Activated CD4-positive, alpha-beta T cell treated with anti-CD3 and anti-CD28 coated beads, Interleukin-2, amount 50 U/mL, for 4 hours (primary cell): ENCODE measurements at regions not wholly inside any gene's neighbourhood (a gene's known extent, or its start where the extent isn't known, plus 50 kb on each side); places are given as distances from the start of the nearest gene placed in this dataset.

Experiments
- DNase-seq, 2 experiments: peaks; one replicate each; pipeline ENCODE4 v3.0.0-alpha.2; 2020

DNA sequence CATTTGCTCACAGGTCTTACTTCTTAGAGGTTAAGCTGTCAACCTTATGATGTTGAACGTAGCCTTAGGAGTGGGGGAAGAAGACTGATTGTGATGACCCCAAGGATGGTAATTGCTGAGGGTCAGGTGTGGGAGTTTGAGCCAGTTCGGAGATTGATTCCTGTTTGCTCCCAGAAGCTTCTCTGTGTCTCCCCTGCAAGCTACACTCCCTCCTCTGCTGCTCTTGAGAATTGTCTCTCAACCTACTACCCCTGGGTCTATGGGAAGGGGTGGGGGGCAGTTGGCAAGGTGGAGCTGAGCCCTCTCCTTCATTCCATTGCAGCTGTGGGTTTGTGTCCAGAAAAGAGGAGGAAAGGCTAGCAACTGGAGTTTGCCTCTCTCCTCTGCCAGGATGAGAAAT, 113.8 kb downstream of the PLEKHG1 start:
- no peak for DNase-seq

DNA sequence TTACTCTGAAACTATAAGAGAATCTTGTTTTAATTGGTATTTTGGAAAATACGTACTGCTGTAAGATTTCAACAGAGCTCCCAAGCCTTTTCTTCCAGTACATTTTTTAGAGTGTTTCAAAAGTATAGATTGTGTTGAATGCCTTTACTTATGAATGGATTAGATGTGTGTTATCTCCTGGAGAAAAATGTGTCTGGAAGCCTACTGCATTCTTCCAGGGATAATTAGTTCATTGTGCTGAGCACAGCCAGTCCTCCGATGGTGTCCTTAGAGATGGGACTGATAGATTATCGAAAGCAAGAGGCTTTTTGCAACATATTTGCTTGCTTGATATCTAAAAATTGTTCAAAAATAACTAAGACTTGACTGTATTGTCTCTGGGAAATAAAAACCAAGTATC, 114.2 kb downstream of the PLEKHG1 start:
- no peak for DNase-seq

DNA sequence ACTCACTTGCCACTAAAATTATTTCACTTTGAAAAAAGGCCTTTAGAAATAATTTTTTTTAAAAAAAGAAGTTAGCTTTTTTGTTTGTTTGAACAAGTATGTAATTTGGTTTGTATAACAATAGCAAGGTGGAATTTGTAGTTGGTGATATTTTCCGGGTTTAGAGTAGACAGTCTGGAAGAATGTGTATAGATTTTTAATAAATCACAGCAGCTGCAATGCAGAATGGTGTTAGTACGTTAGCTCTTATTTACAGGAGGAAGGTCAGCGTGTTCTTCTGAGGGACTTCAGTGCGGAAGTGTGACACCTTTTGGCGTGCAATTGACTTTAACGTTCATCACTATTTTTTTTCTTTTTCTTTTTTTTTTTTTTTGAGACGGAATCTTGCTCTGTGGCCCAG, 115.4 kb downstream of the PLEKHG1 start:
- no peak for DNase-seq

DNA sequence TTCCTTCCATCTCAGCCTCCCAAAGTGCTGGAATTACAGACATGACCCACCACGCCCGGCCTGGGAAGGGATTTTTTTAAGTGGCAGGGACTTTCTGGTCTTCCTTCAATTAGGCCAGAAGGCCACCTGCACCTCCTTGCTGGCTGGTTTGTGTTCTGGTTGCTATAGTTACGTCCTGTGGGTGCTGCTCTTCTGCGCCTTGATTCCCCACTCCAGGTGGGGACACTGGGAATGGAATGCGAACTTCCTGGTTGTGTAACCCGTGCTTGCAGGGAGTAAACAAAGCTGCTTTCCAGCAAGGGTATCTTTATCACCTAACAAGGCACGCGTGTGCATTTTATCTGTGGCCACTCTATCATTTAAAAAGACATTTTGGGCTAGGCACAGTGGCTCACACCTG, 117.7 kb downstream of the PLEKHG1 start:
- DNase-seq, result no peak

DNA sequence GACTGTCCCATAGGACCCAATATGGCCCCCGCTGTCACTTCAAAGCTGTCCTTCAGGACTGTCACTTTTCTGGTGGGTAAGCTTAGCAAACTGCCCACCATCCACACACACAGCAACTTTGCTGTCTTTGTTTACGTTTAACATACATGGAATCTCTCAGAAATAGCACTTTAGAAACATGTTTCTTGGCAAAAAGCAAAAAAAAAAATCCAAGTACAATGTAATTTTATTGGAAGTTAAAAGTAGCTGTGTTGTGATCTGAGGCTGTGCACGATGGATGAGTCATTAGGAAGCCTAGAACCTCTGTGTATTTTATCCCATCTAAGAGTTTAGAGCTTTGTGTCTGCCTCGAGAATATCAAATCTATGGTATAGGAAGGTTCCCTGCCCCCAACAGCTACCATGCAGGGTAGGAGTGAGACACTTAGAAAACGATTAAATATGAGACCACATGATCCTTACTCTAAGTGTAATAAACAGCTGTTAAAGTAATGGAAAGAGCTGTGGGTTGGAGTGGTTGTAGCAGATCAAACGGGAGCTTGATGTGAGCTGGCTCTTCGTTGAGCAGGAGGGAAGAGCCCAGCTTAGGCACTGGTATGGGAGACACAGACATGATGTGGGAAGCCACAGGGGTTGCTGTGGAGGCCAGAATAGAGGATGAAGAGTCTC, 119.5 kb downstream of the PLEKHG1 start:
- no peak for DNase-seq

DNA sequence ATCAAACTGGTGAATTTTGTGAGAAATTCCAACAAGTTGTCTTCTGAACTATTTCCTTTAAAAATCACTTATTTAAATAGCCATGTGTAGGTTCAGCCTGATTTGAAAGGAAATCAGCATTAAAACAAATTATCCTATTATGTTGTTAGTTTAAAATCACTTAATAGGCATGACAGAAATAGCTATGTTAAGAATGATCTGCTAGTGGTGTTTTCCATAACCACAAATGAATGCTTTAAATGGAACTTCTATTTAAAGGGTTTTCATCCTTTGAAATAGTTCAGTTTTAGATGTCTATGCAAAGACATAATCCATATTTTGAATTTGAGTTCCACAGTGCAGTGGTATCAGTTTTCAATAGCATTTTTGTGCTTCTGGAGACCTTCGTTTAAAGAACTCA, 120.1 kb downstream of the PLEKHG1 start:
- no peak for DNase-seq

DNA sequence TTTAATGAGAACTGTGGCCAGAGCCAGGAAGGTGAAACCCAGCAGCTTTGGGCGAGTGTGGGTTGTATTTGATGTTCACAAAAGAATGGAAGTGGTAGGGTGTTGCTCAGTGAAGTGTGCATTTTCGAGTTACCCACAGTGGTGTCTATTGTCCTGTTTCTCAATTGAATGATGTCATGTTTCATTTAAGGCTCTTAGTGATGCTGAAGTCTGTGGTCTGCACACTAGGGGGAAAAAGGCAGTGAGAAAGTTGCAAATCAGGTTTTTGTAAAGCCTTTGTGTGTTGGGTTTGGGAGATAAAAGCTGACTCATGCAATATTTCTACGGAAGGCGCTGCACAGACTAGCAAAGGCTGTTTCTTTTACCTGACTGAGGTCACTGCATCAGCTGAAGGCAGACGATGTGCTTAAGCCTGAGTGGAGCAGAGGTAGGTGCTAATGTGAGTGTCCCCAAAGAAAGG, 121.1 kb downstream of the PLEKHG1 start:
- DNase-seq, result no peak

DNA sequence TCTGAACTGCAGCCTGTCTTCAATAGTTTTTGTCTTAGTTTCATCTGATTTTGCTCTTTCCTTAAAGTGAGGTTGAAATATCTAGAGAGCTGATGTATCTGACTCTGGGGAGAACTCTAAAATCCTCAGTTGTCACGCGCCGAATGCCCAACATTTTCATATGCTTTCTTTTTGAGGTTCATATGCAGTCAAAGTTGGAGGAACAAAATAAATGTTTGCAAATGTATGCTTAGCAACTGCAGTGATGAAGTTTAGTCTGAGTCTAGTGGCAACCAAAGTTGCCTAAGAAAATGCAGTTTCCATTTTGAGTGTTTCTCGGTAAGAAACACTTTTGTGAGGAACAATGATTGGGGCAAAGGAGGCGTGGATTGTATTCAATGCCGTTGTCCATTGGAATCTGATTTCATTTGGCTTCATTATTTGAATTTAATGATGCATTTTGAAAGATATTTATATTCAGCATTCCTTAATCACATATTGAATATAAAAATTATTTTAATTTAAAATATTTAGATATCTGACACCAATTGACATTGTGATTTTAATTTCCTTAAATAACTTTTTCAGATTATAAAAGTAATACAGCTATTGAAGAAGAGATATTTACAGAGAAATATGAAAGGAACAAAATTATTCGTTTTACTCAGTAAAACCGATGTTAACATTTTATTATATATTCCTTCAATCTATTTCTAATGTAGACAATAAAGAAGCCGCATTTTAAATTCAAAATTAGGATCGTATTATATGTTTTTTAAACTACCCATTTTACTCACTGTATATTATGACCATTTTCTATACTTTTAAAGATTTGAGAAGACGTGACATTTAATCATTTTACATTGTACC, 122.0 kb downstream of the PLEKHG1 start:
- DNase-seq, result no peak

DNA sequence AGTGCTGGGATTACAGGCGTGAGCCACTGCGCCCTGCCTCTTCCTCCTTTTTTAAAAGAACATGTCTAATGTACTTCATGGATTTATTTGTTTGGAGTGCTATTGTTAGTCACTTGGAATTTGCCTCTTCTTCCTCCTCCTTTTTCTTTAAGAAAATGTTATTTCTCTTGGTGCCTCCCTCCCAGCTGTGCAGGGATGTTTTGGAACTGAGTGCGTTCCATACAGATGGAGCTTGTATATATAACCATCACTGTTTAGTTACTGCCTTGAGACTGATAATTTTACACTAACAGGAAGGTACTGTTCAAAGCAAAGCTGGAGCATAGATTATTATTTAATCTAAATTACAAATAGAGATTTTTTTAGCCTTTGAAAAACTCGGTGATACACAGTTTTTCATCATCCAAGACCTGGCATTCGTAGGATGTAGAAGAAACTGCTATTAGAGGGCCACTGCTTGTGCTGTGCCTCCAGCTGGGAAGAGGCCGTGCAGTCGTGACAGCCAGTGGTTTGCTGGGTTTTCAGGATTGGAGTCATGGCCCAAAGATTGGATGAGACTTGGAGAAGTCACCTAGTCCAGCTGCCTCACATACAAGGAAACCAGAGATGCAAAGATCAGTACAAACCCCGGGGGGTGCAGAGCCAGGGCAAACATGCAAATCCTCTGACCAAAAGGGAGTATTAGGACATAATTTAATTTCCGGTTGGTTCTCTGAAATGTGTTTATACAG, 123.1 kb downstream of the PLEKHG1 start:
- no peak for DNase-seq

DNA sequence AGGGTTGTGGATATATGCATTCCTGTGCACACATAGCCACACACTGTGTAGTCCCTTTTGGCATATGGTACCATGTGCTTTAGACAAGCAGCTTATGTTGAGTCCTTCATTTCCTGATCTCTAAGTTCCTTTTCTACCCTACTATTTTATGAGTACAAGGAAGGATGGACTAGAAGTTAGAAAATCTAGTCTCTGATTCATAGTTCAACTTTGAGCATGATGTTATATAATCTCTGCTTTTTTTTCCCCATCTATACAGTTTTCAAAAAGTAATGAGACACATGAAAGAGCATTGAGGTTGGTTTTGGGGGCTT, 123.6 kb downstream of the PLEKHG1 start:
- DNase-seq, result no peak

DNA sequence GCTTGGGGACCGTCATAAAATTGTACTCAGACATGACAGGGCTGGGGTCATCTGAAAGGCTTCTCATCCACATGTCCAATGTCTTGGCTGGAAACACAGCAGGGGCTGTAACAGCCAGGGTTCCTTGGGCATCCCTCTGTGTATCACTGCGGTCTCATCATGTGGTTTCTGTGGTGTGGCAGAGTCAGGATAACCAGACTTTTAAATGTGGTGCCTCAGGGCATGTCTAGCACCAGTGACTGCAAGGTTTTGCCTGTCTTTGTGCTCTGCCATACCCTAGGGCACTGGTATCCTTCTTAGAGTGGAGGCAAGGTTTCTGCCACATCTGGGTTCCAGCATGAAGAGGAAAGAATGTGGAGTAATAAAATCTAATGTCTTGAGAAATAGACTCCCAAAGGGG, 124.2 kb downstream of the PLEKHG1 start:
- no peak for DNase-seq

DNA sequence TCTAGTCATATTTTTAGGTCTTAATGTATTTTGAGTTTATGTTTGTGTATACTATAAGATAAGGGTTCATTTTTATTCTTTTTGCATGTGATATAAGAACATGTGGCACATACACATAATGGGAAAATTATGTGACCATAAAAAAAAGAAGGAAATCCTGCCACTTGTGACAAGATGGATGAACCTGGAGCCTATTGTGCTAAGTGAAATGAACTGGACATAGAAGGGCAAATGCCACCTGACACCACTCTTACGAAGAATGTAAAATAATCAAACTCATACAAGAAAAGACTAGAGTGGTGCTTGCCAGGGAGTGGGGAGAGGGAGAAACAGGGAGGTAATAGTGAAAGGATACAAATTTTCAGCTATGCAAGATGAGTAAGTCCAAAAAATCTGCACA, 126.1 kb downstream of the PLEKHG1 start:
- no peak for DNase-seq

DNA sequence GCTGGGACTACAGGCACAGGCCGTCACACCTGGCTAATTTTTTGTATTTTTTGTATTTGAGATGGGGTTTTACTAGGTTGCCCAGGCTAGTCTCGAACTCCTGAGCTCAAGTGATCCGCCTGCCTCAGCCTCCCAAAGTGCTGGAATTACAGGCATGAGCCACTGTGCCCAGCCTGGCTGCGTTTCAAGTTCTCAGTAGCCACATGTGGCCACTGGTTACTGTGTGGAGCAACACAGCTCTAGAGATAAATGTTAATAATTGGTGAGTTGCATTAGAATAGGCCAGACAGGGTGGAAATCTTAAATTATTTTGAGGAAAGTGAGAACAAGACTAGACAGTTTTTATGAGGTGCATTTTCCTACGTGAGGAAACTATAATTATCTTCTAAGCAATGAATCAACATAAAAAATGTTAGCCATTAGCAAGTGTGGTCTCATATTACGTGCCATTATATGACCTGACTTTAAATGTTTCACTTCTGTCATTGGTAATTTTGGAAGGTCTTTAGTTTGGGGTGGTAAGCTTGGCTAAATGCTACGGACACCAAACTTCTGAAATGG, 129.6 kb downstream of the PLEKHG1 start:
- no peak for DNase-seq

DNA sequence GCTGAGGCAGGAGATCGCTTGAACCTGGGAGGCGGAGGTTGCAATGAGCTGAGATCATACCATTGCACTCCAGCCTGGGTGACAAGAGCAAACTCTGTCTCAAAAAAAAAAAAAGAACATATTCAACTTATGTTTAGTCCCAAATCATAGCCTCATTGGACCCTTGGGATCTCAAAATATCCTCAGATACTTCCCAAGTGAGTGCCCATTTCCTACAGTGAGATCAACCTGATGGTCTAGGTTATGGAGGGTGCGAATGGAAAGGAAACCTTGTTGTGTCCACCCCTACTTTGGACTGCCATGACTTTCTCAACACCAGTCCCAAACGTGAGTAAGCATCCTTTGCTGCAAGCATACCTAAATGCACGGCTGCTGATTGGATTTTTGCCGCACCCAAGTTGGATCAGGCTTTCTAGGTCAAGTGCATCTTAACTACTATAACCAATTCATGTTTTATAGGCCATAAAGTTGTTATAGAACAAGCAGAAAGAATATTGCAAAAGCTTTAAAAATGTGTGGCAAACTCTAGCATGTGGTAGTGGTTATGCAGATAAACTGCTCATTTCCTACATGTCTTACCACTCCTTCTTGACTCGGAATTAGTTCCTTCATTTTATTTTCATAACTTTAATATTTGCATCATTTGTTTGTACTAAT, 131.2 kb downstream of the PLEKHG1 start:
- DNase-seq, result no peak

DNA sequence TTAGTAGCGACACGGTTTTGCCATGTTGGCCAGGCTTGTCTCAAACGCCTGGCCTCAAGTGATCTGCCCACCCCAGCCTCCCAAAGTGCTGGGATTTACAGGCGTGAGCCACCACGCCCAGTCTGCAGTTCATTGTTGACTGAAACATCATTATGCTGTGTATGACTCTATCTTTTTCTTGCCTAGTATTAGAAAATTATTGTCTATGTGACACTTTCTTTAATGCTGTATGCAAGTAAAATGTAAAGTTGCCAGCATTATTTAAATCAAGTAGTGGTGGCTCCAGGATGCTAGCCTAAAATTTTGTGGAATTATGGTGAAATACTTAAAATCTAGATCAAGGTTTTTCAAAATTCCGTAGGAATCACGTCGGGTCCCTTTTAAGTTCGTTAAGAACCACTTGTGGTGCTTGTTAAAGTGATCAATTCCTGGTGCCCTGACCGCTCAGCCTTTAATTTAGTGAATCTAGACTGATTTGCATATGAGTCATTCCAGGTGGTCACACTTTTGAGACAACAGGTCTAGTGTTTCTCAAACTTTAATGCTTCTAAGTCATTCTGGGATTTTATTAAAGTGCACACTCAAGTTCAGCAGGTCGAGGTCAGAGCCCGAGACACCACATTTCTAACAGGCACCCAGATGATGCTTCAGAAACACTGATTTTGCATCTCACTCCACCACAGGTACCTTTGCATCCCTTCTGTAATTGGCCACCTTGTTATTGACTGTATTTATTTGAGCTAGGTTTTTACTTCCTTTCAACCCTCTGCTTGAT, 132.6 kb upstream of the MTHFD1L start:
- no peak for DNase-seq

DNA sequence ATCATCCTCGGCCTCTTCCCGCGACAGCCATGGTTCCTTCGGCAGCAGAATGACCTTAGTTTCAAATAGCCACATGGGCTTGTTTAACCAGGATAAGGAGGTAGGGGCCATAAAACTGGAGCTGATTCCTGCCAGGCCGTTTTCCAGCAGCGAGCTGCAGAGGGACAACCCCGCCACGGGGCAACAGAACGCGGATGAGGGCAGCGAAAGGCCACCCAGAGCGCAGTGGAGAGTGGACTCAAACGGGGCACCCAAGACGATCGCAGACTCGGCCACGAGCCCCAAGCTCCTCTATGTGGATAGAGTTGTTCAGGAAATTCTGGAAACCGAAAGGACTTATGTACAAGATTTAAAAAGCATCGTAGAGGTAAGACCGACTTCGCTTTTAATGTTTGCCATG, 131.8 kb upstream of the MTHFD1L start:
- no peak for DNase-seq

DNA sequence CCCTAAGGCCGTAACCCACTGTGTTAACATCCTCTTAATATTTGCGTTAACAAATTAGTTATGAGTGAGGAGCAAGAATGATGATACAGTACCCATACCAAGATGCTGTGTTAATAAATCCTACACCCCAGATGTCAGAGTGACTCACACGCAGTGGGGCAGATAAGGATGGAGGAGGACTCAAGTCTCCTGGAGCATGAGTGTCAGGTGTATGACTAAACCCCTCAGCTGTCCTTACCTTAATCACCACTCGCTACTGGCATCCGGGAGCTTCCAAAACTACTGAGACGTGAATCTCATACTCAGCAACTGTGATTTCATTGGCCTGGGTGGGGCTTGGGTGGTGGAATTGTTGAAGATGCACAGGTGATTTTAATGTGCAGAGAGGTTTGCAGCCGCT, 131.3 kb upstream of the MTHFD1L start:
- no peak for DNase-seq

DNA sequence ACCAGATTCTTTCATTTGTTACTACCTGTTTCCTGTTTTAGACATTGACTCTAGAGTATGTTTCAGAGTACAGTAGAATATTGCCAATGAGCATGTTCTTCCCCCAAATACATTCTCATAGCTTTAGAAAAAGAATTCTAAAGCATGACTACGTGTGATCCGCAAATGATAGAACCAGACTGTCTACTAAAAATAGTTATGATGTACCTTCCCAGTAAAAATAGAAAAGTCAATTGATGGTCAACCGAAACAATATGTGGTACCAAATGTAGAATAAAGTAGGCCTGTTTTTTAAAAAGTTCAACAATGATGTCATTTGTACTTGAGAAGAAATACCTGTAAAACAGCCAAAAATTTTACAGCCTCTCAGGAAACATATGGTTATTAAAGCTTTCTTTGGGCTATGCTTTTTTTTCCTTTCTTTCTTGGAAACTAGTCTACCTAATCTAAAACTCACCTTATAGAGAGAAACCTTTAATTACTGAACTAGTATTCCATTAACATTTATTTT, 130.1 kb upstream of the MTHFD1L start:
- no peak for DNase-seq

DNA sequence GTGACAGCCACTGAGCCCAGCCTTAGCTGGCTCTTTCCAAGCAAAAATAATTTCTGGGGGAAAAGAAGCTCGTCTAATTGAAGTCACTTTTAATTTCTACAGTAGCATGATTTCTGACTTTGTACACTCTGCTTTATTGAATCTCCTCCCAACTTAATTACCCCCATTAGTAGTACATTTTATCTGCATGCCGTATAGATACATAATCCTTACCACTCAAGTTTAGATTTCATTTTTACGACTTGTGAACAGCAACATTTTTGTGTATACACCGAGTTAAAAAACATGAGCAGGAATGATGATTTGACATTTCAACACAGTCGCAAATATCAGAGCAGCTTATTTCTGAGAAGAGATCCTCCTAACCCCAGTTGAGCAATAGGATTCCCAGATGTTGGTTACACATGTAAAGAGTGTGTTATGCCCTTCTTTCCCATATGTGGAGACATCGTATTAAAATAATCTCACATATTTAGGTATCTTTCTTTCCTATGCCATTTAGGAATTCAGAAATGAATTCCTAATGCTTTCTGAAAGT, 127.3 kb upstream of the MTHFD1L start:
- no peak for DNase-seq

DNA sequence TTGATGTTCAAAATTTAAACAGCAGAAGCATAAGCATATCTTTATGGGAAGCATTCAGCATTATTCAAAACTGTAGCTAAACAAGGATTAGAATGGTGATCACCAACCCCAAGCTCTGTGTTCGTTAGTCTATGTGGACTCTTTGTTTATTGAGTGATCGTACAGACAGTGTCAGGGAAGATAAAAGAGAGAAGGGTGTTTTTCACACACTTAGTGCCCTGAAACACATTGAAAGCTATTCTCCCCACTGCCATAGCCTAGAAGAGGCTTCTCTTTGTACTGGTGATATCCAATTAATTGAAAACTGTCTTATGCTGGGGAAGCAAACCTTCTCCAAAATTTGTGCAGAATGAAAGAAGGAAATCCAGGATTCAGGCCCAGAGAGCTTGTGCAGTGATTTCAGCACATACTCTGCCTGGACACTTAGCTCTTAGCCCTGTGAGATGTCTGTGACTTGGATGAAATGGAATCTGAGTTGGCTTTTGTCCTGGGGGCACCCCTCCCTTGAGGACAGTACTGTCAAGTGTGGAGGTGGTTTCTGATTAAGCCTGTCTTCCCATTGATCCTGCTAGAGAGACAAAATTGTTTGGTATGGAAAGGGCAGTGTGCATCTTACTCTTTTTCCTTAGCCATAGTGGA, 125.7 kb upstream of the MTHFD1L start:
- DNase-seq, result no peak

DNA sequence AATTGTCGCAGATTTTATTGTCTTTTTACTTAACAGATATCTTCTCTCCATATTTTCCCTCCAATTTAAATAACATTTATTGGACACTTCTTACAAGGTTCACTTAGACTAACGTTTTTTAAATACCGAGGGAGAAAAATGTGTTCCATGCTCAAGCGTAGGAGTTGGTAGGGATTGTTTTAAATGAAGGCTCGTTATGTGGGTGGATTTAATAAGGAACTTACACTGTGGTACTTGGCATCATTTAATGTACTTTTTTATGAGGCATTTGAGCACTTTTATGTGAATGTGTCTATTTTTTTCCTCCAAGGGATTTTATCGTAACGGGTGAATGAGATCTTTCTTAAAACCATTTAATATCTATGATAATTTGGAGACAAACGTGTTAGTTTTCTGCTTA, 125.0 kb upstream of the MTHFD1L start:
- no peak for DNase-seq
